Caco-2 (cell line): ENCODE measurements at regions not wholly inside any gene's neighbourhood (a gene's known extent, or its start where the extent isn't known, plus 50 kb on each side); places are given as distances from the start of the nearest gene placed in this dataset.

ENCODE experiments used
- BruUV-seq: library from RNA; stranded (reverse); fragments of 400-500 nt; replicated peaks from 2 replicates; lab custom pipeline; 2021; lab: Mats Ljungman, UMichigan
- CTCF ChIA-PET: fragments of 300-600 bp; sonication (Branson Sonifier 250); formaldehyde crosslinking; loops from one replicate; lab custom pipeline; 2022; ENCODE audit warnings: antibody characterized with exemption; lab: Charles Lee
- POLR2A ChIA-PET: fragments of 300-600 bp; sonication (Branson Sonifier 250); formaldehyde crosslinking; loops from one replicate; lab custom pipeline; 2022; ENCODE audit warnings: antibody characterized with exemption; lab: Charles Lee
- DNase-seq, 2 experiments: peaks; one replicate each; pipeline versions ENCODE4 v3.0.0 to v3.0.0-alpha.2; 2020 to 2022
- H3K27me3 ChIP-seq: replicated peaks from 2 replicates; pipeline ENCODE4 v1.6.0; 2011; ENCODE audit warnings: low read length; ENCODE audit not compliant: control insufficient read depth, insufficient read depth
- H3K36me3 ChIP-seq: 2 replicates; pipeline ENCODE4 v1.5.1; 2011; ENCODE audit warnings: low read length; ENCODE audit not compliant: control insufficient read depth, insufficient read depth
- H3K4me1 ChIP-seq: fragments of 250-450 bp; sonication (Bioruptor Pico); 2 replicates; pipeline ENCODE4 v1.5.1; 2020; ENCODE audit warnings: mild to moderate bottlenecking
- H3K4me3 ChIP-seq: 2 replicates; pipeline ENCODE4 v1.5.1; 2011; ENCODE audit warnings: low read depth, mild to moderate bottlenecking, control low read depth, low read length
- H3K9me3 ChIP-seq: fragments of 250-450 bp; sonication (Bioruptor Pico); 2 replicates; pipeline ENCODE4 v1.5.1; 2020; ENCODE audit warnings: mild to moderate bottlenecking, moderate library complexity
- H3K27ac Mint-ChIP-seq: one replicate; pipeline ENCODE4 v1.8.0; 2022; ENCODE audit warnings: mixed read lengths; ENCODE audit not compliant: unreplicated experiment
- H3K27me3 Mint-ChIP-seq: one replicate; pipeline ENCODE4 v1.8.0; 2022; ENCODE audit warnings: mixed read lengths; ENCODE audit not compliant: insufficient read depth, unreplicated experiment
- H3K36me3 Mint-ChIP-seq: one replicate; pipeline ENCODE4 v1.8.0; 2022; ENCODE audit warnings: mild to moderate bottlenecking, mixed read lengths; ENCODE audit not compliant: insufficient read depth, unreplicated experiment
- H3K4me1 Mint-ChIP-seq: one replicate; pipeline ENCODE4 v1.8.0; 2022; ENCODE audit warnings: low read depth, mixed read lengths; ENCODE audit not compliant: unreplicated experiment
- H3K4me3 Mint-ChIP-seq: one replicate; pipeline ENCODE4 v1.8.0; 2022; ENCODE audit warnings: mild to moderate bottlenecking, moderate library complexity, mixed read lengths; ENCODE audit not compliant: unreplicated experiment
- H3K9me3 Mint-ChIP-seq: one replicate; pipeline ENCODE4 v1.8.0; 2022; ENCODE audit warnings: mixed read lengths; ENCODE audit not compliant: unreplicated experiment
- intact Hi-C: fragments of 100-400 bp; cut with micrococcal nuclease; formaldehyde crosslinking; loops from one replicate; pipeline ENCODE4 v1.10.0; 2022; ENCODE audit not compliant: unreplicated experiment
- TF ChIP-seq, protein P1 (sequence below), 2 experiments: fragments of 200-600 bp in 1 of 2; IDR thresholded peaks; 1 replicate in 1 of 2; 2 replicates in 1 of 2; pipeline versions ENCODE4 v1.5.1 to v1.8.0; 2011 to 2022; ENCODE audit warnings: antibody characterized with exemption in 1 of 2, control low read depth in 1 of 2, inconsistent platforms in 1 of 2, low read depth in 1 of 2, low read length in 1 of 2, mild to moderate bottlenecking in 1 of 2, moderate library complexity in 1 of 2; ENCODE audit not compliant: insufficient read depth in 1 of 2, severe bottlenecking in 1 of 2, unreplicated experiment in 1 of 2

DNA sequence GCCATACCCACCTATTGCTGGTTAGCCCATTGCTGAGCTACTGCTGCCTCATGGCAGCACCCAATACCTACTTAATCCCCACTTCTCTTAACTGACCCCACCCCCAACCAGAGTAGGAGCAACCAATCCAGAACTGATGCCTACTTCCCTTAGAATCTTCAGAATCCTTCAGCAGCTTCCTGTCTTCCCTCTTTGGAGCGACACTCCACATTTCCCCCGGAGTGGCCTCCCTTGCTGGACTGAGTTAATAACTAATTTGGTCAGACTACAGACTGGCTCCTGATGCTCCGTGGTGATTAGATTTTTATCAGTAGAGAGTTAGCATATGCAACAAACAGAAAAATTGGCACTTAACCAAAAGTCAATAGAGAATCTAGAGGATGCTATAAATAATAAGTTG lies 51.2 kb upstream of the UBR2 start:
- Histone ChIP-seq H3K36me3 (no peaks in the 10 kb centered on the region), H3K27me3 (no peaks in the 10 kb centered on the region), H3K4me1 (no peaks in the 10 kb centered on the region), H3K9me3 (no peaks in the 10 kb centered on the region), H3K4me3 (no peak overlapping the region)
- H3K4me3 Mint-ChIP-seq, result no peak overlapping the region
- H3K27me3 Mint-ChIP-seq, result peaks cover 10% of the 10 kb centered on the region
- H3K4me1 Mint-ChIP-seq, result no peaks in the 10 kb centered on the region
- no peak for DNase-seq
- H3K27ac Mint-ChIP-seq, result no peak overlapping the region
- H3K9me3 Mint-ChIP-seq, result no peaks in the 10 kb centered on the region
- H3K36me3 Mint-ChIP-seq, result no peaks in the 10 kb centered on the region
- intact Hi-C loops, result no loop called here
- ChIA-PET POLR2A (no interaction called here), CTCF (interaction anchor here (0.5 to 1.3 kb wide), 2 partner anchors 35 to 58 kb away, joined by 3 to 4 read pairs; no protein-coding TSS in a partner anchor)
- TF ChIP-seq, protein P1, sequence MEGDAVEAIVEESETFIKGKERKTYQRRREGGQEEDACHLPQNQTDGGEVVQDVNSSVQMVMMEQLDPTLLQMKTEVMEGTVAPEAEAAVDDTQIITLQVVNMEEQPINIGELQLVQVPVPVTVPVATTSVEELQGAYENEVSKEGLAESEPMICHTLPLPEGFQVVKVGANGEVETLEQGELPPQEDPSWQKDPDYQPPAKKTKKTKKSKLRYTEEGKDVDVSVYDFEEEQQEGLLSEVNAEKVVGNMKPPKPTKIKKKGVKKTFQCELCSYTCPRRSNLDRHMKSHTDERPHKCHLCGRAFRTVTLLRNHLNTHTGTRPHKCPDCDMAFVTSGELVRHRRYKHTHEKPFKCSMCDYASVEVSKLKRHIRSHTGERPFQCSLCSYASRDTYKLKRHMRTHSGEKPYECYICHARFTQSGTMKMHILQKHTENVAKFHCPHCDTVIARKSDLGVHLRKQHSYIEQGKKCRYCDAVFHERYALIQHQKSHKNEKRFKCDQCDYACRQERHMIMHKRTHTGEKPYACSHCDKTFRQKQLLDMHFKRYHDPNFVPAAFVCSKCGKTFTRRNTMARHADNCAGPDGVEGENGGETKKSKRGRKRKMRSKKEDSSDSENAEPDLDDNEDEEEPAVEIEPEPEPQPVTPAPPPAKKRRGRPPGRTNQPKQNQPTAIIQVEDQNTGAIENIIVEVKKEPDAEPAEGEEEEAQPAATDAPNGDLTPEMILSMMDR (IDR thresholded peaks at IDR 0.05; ENCODE audit: insufficient read depth in 1 of 2, low read depth in 1 of 2, low read length in 1 of 2, severe bottlenecking in 1 of 2, unreplicated experiment in 1 of 2), result no peak
- BruUV-seq, result no TSS peak

DNA sequence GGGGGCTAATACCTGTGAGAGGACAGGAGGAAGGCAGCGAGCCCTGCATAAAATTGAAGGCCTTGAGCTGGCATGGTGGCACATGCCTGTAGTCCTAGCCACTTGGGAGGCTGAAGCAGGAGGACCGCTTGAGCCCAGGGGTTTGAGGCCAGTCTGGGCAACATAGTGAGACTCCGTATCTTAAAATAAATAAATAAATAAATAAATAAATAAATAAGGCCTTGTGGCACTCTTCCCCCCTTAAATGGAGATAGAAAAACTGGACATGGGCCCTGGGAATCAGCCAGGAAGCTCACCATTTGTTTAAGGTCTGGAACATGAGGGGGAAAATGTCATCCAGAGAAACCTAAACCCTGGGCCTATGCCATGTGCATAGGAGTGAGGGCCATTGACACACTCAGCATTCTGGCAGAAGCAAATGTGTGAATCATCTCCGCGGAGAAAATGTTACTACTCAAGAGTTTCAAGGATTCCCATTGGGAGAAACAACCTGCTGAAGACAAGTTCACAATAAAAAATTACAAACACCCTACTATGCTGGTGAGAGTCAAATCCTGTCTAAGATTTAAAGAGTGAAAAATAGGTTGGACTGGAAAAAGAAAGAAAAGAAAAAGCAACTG lies 51.9 kb upstream of the UBR2 start:
- intact Hi-C loops, result no loop called here
- H3K9me3 ChIP-seq, result no peaks in the 10 kb centered on the region
- no peaks in the 10 kb centered on the region for H3K4me1 Mint-ChIP-seq
- DNase-seq, result no peak
- peaks cover 10% of the 10 kb centered on the region for H3K27me3 Mint-ChIP-seq
- H3K4me1 ChIP-seq, result no peaks in the 10 kb centered on the region
- no peaks in the 10 kb centered on the region for H3K27me3 ChIP-seq
- TF ChIP-seq, protein P1 (IDR thresholded peaks at IDR 0.05; ENCODE audit: insufficient read depth in 1 of 2, low read depth in 1 of 2, low read length in 1 of 2, severe bottlenecking in 1 of 2, unreplicated experiment in 1 of 2), result no peak
- H3K9me3 Mint-ChIP-seq, result no peaks in the 10 kb centered on the region
- POLR2A ChIA-PET, result no interaction called here
- CTCF ChIA-PET, result interaction anchor here (0.5 to 1.3 kb wide), 2 partner anchors 36 to 59 kb away, joined by 3 to 4 read pairs; no protein-coding TSS in a partner anchor
- no TSS peak for BruUV-seq
- no peaks in the 10 kb centered on the region for H3K36me3 ChIP-seq
- no peak overlapping the region for H3K4me3 ChIP-seq
- H3K4me3 Mint-ChIP-seq, result no peak overlapping the region
- no peak overlapping the region for H3K27ac Mint-ChIP-seq
- H3K36me3 Mint-ChIP-seq, result no peaks in the 10 kb centered on the region

- Histone ChIP-seq H3K4me1 (no peaks in the 10 kb centered on the region), H3K36me3 (no peaks in the 10 kb centered on the region), H3K27me3 (no peaks in the 10 kb centered on the region), H3K4me3 (no peak overlapping the region), H3K9me3 (no peaks in the 10 kb centered on the region)
- CTCF ChIA-PET, result no interaction called here
- no peak overlapping the region for H3K27ac Mint-ChIP-seq
- no peak for DNase-seq
- TF ChIP-seq, protein P1 (IDR thresholded peaks at IDR 0.05; ENCODE audit: insufficient read depth in 1 of 2, low read depth in 1 of 2, low read length in 1 of 2, severe bottlenecking in 1 of 2, unreplicated experiment in 1 of 2), result peak in 1 of 2 experiments; percentile 4
- H3K27me3 Mint-ChIP-seq, result peaks cover 10% of the 10 kb centered on the region
- intact Hi-C loops, result no loop called here
- no peaks in the 10 kb centered on the region for H3K9me3 Mint-ChIP-seq
- POLR2A ChIA-PET, result no interaction called here
- no peaks in the 10 kb centered on the region for H3K4me1 Mint-ChIP-seq
- no peak overlapping the region for H3K4me3 Mint-ChIP-seq
- BruUV-seq, result no TSS peak
- no peaks in the 10 kb centered on the region for H3K36me3 Mint-ChIP-seq
Observed at GRCh38 chr6:42510795-42511194, 53.0 kb upstream of the UBR2 start.
